ENCODE measurements at regions not wholly inside any gene's neighbourhood (a gene's known extent, or its start where the extent isn't known, plus 50 kb on each side); places are given as distances from the start of the nearest gene placed in this dataset.

GRCh38 chr3:168336276-168336675 lies 240.6 kb upstream of the GOLIM4 start:
- Histone ChIP-seq H3K36me3 (ENCODE audit: low read depth) (no peaks in the 10 kb centered on the region), H3K9me3 (ENCODE audit: insufficient read depth, low read depth) (no peaks in the 10 kb centered on the region), H3K4me1 (replicated peaks; ENCODE audit: insufficient read depth) (peaks cover 9% of the 10 kb centered on the region), H3K79me2 (ENCODE audit: low read depth) (no peaks in the 10 kb centered on the region), H3K4me2 (no peak overlapping the region), H3K27ac (no peak overlapping the region), H3K9me2 (ENCODE audit: insufficient read depth) (0 out of 2 replicates have a peak, but pooled peaks cover 2% of the 10 kb centered on the region), H2AFZ (no peak overlapping the region), H3K4me3 (no peak overlapping the region), H3F3A (ENCODE audit: insufficient read depth, low read depth) (no peaks in the 10 kb centered on the region), H3K27me3 (ENCODE audit: insufficient read depth, low read depth) (no peaks in the 10 kb centered on the region), H4K20me1 (ENCODE audit: insufficient read depth) (no peaks in the 10 kb centered on the region)
- no TSS peak for BruUV-seq (replicated peaks)
- TF ChIP-seq CTCF (conservative IDR thresholded peaks at IDR 0.05) = no peak
- no peak for TF ChIP-seq EZH2 (IDR thresholded peaks at IDR 0.05; ENCODE audit: low read depth)
- no peak for DNase-seq
- ChIA-PET POLR2A (ENCODE audit: unreplicated experiment) (interaction anchor here (0.7 kb wide), 1 partner anchor 105 kb away, joined by 3 read pairs; no protein-coding TSS in a partner anchor), CTCF (no interaction called here)
- intact Hi-C loops (cut with micrococcal nuclease; ENCODE audit: unreplicated experiment) = no loop called here

GRCh38 chr3:168333410-168333935 lies 237.7 kb upstream of the GOLIM4 start:
- Histone ChIP-seq H3K27ac (no peak overlapping the region), H3K9me3 (ENCODE audit: insufficient read depth, low read depth) (no peaks in the 10 kb centered on the region), H3K27me3 (ENCODE audit: insufficient read depth, low read depth) (no peaks in the 10 kb centered on the region), H3K4me2 (no peak overlapping the region), H4K20me1 (ENCODE audit: insufficient read depth) (no peaks in the 10 kb centered on the region), H3F3A (ENCODE audit: insufficient read depth, low read depth) (no peaks in the 10 kb centered on the region), H3K4me1 (replicated peaks; ENCODE audit: insufficient read depth) (no peaks in the 10 kb centered on the region), H3K9me2 (ENCODE audit: insufficient read depth) (peaks cover 2% of the 10 kb centered on the region; the same call in 1 of the 2 replicates), H3K36me3 (ENCODE audit: low read depth) (no peaks in the 10 kb centered on the region), H2AFZ (no peak overlapping the region), H3K79me2 (ENCODE audit: low read depth) (no peaks in the 10 kb centered on the region), H3K4me3 (no peak overlapping the region)
- intact Hi-C loops (cut with micrococcal nuclease; ENCODE audit: unreplicated experiment) = no loop called here
- DNase-seq = peak in 1 of 2 experiments; percentile 8
- no TSS peak for BruUV-seq (replicated peaks)
- POLR2A ChIA-PET (ENCODE audit: unreplicated experiment) = no interaction called here
- CTCF ChIA-PET = no interaction called here
- no peak for TF ChIP-seq CTCF (conservative IDR thresholded peaks at IDR 0.05)
- TF ChIP-seq EZH2 (IDR thresholded peaks at IDR 0.05; ENCODE audit: low read depth) = no peak

- Histone ChIP-seq H3K27me3 (ENCODE audit: insufficient read depth, low read depth) (no peaks in the 10 kb centered on the region), H3K4me3 (no peak overlapping the region), H3K4me2 (no peak overlapping the region), H3F3A (ENCODE audit: insufficient read depth, low read depth) (no peaks in the 10 kb centered on the region), H3K27ac (no peak overlapping the region), H3K36me3 (ENCODE audit: low read depth) (no peaks in the 10 kb centered on the region), H3K4me1 (replicated peaks; ENCODE audit: insufficient read depth) (no peaks in the 10 kb centered on the region), H4K20me1 (ENCODE audit: insufficient read depth) (no peaks in the 10 kb centered on the region), H3K79me2 (ENCODE audit: low read depth) (no peaks in the 10 kb centered on the region), H3K9me3 (ENCODE audit: insufficient read depth, low read depth) (no peaks in the 10 kb centered on the region), H3K9me2 (ENCODE audit: insufficient read depth) (peaks cover 2% of the 10 kb centered on the region; the same call in 1 of the 2 replicates), H2AFZ (no peak overlapping the region)
- DNase-seq = peak in 1 of 2 experiments; percentile 8
- no TSS peak for BruUV-seq (replicated peaks)
- intact Hi-C loops (cut with micrococcal nuclease; ENCODE audit: unreplicated experiment) = no loop called here
- no peak for TF ChIP-seq EZH2 (IDR thresholded peaks at IDR 0.05; ENCODE audit: low read depth)
- no peak for TF ChIP-seq CTCF (conservative IDR thresholded peaks at IDR 0.05)
- ChIA-PET CTCF (no interaction called here), POLR2A (ENCODE audit: unreplicated experiment) (no interaction called here)
Observed at GRCh38 chr3:168331756-168332155, 236.0 kb upstream of the GOLIM4 start.

Measured in PC-9 (cell line).